ENCODE measurements at regions not wholly inside any gene's neighbourhood (a gene's known extent, or its start where the extent isn't known, plus 50 kb on each side); places are given as distances from the start of the nearest gene placed in this dataset.
"Not testable (repeated sequence)": the region's sequence is repeated elsewhere in the genome, so short reads cannot be mapped to it uniquely, and the experiment has no call there.

DNA sequence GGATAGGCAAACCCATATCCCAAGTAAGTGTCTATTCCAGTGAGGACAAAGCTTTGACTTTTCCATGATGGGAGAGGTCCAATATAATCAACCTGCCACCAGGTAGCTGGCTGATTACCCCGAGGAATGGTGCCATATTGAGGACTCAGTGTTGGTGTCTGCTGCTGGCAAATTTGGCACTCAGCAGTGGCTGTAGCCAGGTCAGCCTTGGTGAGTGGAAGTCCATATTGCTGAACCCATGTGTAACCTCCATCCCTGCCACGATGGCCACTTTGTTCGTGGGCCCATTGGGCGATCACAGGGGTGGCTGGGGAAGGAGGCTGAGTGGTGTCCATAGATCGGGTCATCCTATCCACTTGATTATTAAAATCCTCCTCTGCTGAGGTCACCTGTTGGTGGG, 65.5 kb upstream of the CFAP126 start:
- TF ChIP-seq CTCF (conservative IDR thresholded peaks at IDR 0.05; ENCODE audit: low read length); EZH2phosphoT487 (IDR thresholded peaks at IDR 0.05; ENCODE audit: borderline replicate concordance, low read depth, low read length): not testable (repeated sequence)
